Bronchial epithelial cell (primary cell): ENCODE measurements at regions not wholly inside any gene's neighbourhood (a gene's known extent, or its start where the extent isn't known, plus 50 kb on each side); places are given as distances from the start of the nearest gene placed in this dataset.
A peak's percentile ranks its signal among the peaks of the same experiment; 100 is the strongest.
"Not testable (repeated sequence)": the region's sequence is repeated elsewhere in the genome, so short reads cannot be mapped to it uniquely, and the experiment has no call there.

Experiments
- DNase-seq: peaks from one replicate; pipeline ENCODE4 v3.0.0-alpha.2; 2010; ENCODE audit warnings: low read depth
- FAIRE-seq: peaks from 2 replicates; lab custom pipeline; 2011; peaks lifted over from hg19 to GRCh38; lab: Jason Lieb, UNC
- H3K27me3 ChIP-seq: 2 replicates; pipeline ENCODE4 v1.5.1; 2011; ENCODE audit warnings: low read length; ENCODE audit not compliant: control insufficient read depth, insufficient read depth
- H3K36me3 ChIP-seq: 2 replicates; pipeline ENCODE4 v1.5.1; 2011; ENCODE audit warnings: low read length; ENCODE audit not compliant: control insufficient read depth, insufficient read depth
- H3K4me3 ChIP-seq: 2 replicates; pipeline ENCODE4 v1.5.1; 2011; ENCODE audit warnings: mild to moderate bottlenecking, low read depth, low read length, control low read depth
- CTCF ChIP-seq: IDR thresholded peaks from 2 replicates; pipeline ENCODE4 v1.5.1; 2011; ENCODE audit warnings: mild to moderate bottlenecking, moderate library complexity, low read length, control low read depth, inconsistent platforms; ENCODE audit not compliant: insufficient read depth, severe bottlenecking

DNA sequence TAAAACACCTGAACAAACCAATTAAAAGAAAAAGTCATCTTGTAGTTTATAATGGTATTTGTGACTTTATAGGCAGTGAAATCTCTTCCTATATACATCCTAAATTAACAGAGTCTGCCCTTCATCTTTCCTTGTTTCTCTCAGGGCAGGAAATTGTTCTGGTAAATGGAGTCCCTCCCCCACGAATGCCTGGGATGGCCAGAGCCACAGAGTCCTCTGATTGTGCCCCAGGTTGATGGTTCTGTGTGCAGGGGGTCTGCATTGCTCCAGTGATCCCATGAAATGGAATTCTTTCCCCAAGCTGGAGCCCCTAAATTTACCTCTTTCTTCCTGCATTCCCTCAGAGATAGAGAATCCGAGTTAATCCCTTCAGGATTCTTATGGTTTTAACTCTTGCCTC is 155.5 kb downstream of the MTX2 start:
- FAIRE-seq (no peak), DNase-seq (no peak)
- no peak for TF ChIP-seq CTCF
- no peak overlapping the region for H3K4me3 ChIP-seq
- H3K27me3 ChIP-seq = no peaks in the 10 kb centered on the region
- H3K36me3 ChIP-seq = no peaks in the 10 kb centered on the region

GRCh38 chr2:176427549-176427948 is 158.3 kb downstream of the MTX2 start:
- H3K36me3 ChIP-seq = no peaks in the 10 kb centered on the region
- no peak for TF ChIP-seq CTCF
- DNase-seq = no peak
- no peak for FAIRE-seq
- H3K4me3 ChIP-seq = no peak overlapping the region
- H3K27me3 ChIP-seq = no peaks in the 10 kb centered on the region

- DNase-seq, H3K4me3 ChIP-seq, H3K36me3 ChIP-seq, H3K27me3 ChIP-seq, FAIRE-seq: not testable (repeated sequence)
Observed at GRCh38 chr2:176428944-176429469, 159.8 kb downstream of the MTX2 start.

DNA sequence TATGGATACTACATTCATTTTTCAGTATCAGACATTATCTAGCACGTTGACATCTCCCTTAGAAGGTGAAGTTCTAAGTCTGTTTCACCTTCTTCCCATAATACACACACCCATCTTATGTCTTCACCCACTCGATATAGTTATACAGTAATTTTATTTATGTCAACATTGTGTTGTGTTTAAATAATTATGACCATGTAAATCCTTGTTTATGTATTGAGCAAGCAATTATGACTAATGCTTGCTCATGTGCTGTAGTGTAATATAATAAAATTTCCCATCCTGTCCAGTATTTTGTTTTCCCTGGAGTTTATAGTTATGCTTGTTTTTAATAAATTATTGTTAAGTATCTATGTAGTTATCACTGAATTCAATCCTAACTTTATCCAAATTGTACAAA is 163.2 kb downstream of the MTX2 start:
- FAIRE-seq = no peak
- Histone ChIP-seq H3K36me3 (no peaks in the 10 kb centered on the region), H3K4me3 (no peak overlapping the region), H3K27me3 (peaks cover 1% of the 10 kb centered on the region)
- no peak for TF ChIP-seq CTCF
- DNase-seq = peak; percentile 79

DNA sequence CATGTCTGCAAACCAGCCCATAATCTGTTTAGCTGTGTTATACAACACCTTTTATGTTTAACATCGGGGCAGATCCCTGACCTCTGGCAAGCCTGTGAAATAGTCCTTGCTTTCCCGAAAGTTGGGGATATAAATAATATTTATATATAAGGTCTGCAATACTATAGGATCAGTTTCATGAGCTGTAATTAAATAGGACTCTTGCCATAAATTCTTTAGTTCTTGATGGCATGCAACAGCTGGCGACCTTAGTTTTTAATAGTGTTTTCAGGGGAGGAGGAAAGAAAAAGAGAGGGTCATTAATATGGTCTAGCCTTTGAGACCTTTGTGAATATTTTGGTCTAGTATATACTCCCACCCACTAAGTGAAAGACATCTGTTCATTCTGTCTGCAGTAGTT is 166.5 kb downstream of the MTX2 start:
- no peaks in the 10 kb centered on the region for H3K36me3 ChIP-seq
- DNase-seq = no peak
- no peak for FAIRE-seq
- H3K27me3 ChIP-seq = peaks cover 1% of the 10 kb centered on the region
- no peak for TF ChIP-seq CTCF
- no peak overlapping the region for H3K4me3 ChIP-seq

DNA sequence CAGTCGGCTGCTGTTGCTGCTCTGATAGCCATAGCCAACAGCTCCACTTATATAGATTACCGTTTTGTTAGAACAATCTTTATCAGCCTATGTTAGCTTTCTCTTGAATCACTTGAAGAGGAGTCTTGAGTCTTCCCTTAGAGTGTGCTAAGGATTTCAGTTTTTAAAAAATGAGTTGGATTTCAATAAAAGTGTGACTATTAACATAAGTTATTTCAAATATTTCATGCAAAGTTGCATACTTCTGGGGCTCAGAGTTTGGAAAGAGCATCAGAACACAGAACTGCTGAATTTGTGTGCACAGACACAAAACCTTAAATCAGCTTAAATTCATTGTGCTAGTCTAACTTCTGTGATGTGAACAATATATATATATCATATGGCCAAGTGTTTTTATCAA is 174.7 kb downstream of the MTX2 start:
- Histone ChIP-seq H3K4me3 (no peak overlapping the region), H3K27me3 (no peaks in the 10 kb centered on the region), H3K36me3 (no peaks in the 10 kb centered on the region)
- DNase-seq (no peak), FAIRE-seq (no peak)
- no peak for TF ChIP-seq CTCF
